NCI-H1694 treated with DMSO at 0.1 percent for 48 hours (cell line): ENCODE measurements at regions not wholly inside any gene's neighbourhood (a gene's known extent, or its start where the extent isn't known, plus 50 kb on each side); places are given as distances from the start of the nearest gene placed in this dataset.
"Not testable (repeated sequence)": the region's sequence is repeated elsewhere in the genome, so short reads cannot be mapped to it uniquely, and the experiment has no call there.

Experiments used
- DNase-seq: peaks from one replicate; lab custom pipeline; 2025; lab: John Stamatoyannopoulos, UW

GRCh38 chr7:20466543-20467021 lies 135.9 kb downstream of the ITGB8 start:
- no peak for DNase-seq

- no peak for DNase-seq
Measured at GRCh38 chr7:20470082-20470481, 139.4 kb downstream of the ITGB8 start.

GRCh38 chr7:20470726-20471125 lies 140.0 kb downstream of the ITGB8 start:
- no peak for DNase-seq

GRCh38 chr7:20474249-20474648 lies 141.2 kb upstream of the ABCB5 start:
- DNase-seq: no peak

- no peak for DNase-seq
Measured at GRCh38 chr7:20475756-20476155, 139.7 kb upstream of the ABCB5 start.

- no peak for DNase-seq
Measured at GRCh38 chr7:20477067-20477466, 138.4 kb upstream of the ABCB5 start.

- no peak for DNase-seq
Measured at GRCh38 chr7:20479706-20480105, 135.8 kb upstream of the ABCB5 start.

- no peak for DNase-seq
Measured at GRCh38 chr7:20482071-20482470, 133.4 kb upstream of the ABCB5 start.

- no peak for DNase-seq
Measured at GRCh38 chr7:20484356-20484755, 131.1 kb upstream of the ABCB5 start.

- no peak for DNase-seq
Measured at GRCh38 chr7:20488850-20489249, 126.6 kb upstream of the ABCB5 start.

- no peak for DNase-seq
Measured at GRCh38 chr7:20491284-20491683, 124.2 kb upstream of the ABCB5 start.

GRCh38 chr7:20494566-20494965 lies 120.9 kb upstream of the ABCB5 start:
- DNase-seq: no peak

GRCh38 chr7:20501473-20501872 lies 114.0 kb upstream of the ABCB5 start:
- not testable (repeated sequence) for DNase-seq

- no peak for DNase-seq
Measured at GRCh38 chr7:20503278-20503950, 112.1 kb upstream of the ABCB5 start.

- no peak for DNase-seq
Measured at GRCh38 chr7:20504060-20504459, 111.4 kb upstream of the ABCB5 start.

- no peak for DNase-seq
Measured at GRCh38 chr7:20506175-20506574, 109.3 kb upstream of the ABCB5 start.

- no peak for DNase-seq
Measured at GRCh38 chr7:20507157-20507556, 108.3 kb upstream of the ABCB5 start.

- DNase-seq: no peak
Measured at GRCh38 chr7:20508109-20508508, 107.4 kb upstream of the ABCB5 start.

- no peak for DNase-seq
Measured at GRCh38 chr7:20509892-20510572, 105.4 kb upstream of the ABCB5 start.

- no peak for DNase-seq
Measured at GRCh38 chr7:20510573-20510900, 104.9 kb upstream of the ABCB5 start.

- DNase-seq: no peak
Measured at GRCh38 chr7:20513341-20513740, 102.1 kb upstream of the ABCB5 start.

GRCh38 chr7:20513897-20514296 lies 101.6 kb upstream of the ABCB5 start:
- no peak for DNase-seq

- DNase-seq: no peak
Measured at GRCh38 chr7:20514364-20514763, 101.1 kb upstream of the ABCB5 start.

- no peak for DNase-seq
Measured at GRCh38 chr7:20519645-20520044, 95.8 kb upstream of the ABCB5 start.
